ENCODE measurements at regions not wholly inside any gene's neighbourhood (a gene's known extent, or its start where the extent isn't known, plus 50 kb on each side); places are given as distances from the start of the nearest gene placed in this dataset.
"Not testable (repeated sequence)": the region's sequence is repeated elsewhere in the genome, so short reads cannot be mapped to it uniquely, and the experiment has no call there.

- no peak for DNase-seq
Measured at GRCh38 chr6:16902502-16902901, 141.2 kb upstream of the ATXN1 start.

- DNase-seq, result no peak
Measured at GRCh38 chr6:16901782-16902181, 140.5 kb upstream of the ATXN1 start.

GRCh38 chr6:16901306-16901705, 140.0 kb upstream of the ATXN1 start:
- DNase-seq, result no peak

- DNase-seq, result no peak
Measured at GRCh38 chr6:16898640-16899396, 137.6 kb upstream of the ATXN1 start.

- DNase-seq, result no peak
Measured at GRCh38 chr6:16897669-16898068, 136.4 kb upstream of the ATXN1 start.

- no peak for DNase-seq
Measured at GRCh38 chr6:16894301-16894700, 133.0 kb upstream of the ATXN1 start.

GRCh38 chr6:16891110-16891509, 129.8 kb upstream of the ATXN1 start:
- DNase-seq, result not testable (repeated sequence)

GRCh38 chr6:16885411-16886160, 124.3 kb upstream of the ATXN1 start:
- DNase-seq, result no peak

GRCh38 chr6:16884526-16884925, 123.3 kb upstream of the ATXN1 start:
- DNase-seq, result no peak

- no peak for DNase-seq
Measured at GRCh38 chr6:16883414-16883813, 122.2 kb upstream of the ATXN1 start.

- DNase-seq, result no peak
Measured at GRCh38 chr6:16882230-16882629, 121.0 kb upstream of the ATXN1 start.

- DNase-seq, result not testable (repeated sequence)
Measured at GRCh38 chr6:16876852-16877251, 115.6 kb upstream of the ATXN1 start.

- DNase-seq, result no peak
Measured at GRCh38 chr6:16876201-16876600, 114.9 kb upstream of the ATXN1 start.

- DNase-seq, result no peak
Measured at GRCh38 chr6:16873698-16874097, 112.4 kb upstream of the ATXN1 start.

GRCh38 chr6:16872543-16873235, 111.4 kb upstream of the ATXN1 start:
- no peak for DNase-seq

- DNase-seq, result no peak
Measured at GRCh38 chr6:16871047-16871446, 109.8 kb upstream of the ATXN1 start.

- no peak for DNase-seq
Measured at GRCh38 chr6:16868968-16869367, 107.7 kb upstream of the ATXN1 start.

GRCh38 chr6:16857969-16858592, 96.8 kb upstream of the ATXN1 start:
- no peak for DNase-seq

- no peak for DNase-seq
Measured at GRCh38 chr6:16855460-16855859, 94.2 kb upstream of the ATXN1 start.

- DNase-seq, result no peak
Measured at GRCh38 chr6:16854986-16855385, 93.7 kb upstream of the ATXN1 start.

- no peak for DNase-seq
Measured at GRCh38 chr6:16852671-16853070, 91.4 kb upstream of the ATXN1 start.

GRCh38 chr6:16851758-16852157, 90.5 kb upstream of the ATXN1 start:
- no peak for DNase-seq

- DNase-seq, result no peak
Measured at GRCh38 chr6:16851044-16851540, 89.8 kb upstream of the ATXN1 start.

Measured in occipital lobe (tissue), 1 donor.